ENCODE measurements at regions not wholly inside any gene's neighbourhood (a gene's known extent, or its start where the extent isn't known, plus 50 kb on each side); places are given as distances from the start of the nearest gene placed in this dataset.

GRCh38 chr16:59173408-59173831 is 439.3 kb upstream of the GOT2 start:
- no peak for DNase-seq (ENCODE audit: low spot score)

GRCh38 chr16:59170099-59170712 is 436.1 kb upstream of the GOT2 start:
- DNase-seq (ENCODE audit: low spot score): peak; percentile 20

GRCh38 chr16:59169168-59169567 is 435.1 kb upstream of the GOT2 start:
- DNase-seq (ENCODE audit: low spot score): no peak

- no peak for DNase-seq (ENCODE audit: low spot score)
Measured at GRCh38 chr16:59168461-59169114, 434.5 kb upstream of the GOT2 start.

GRCh38 chr16:59164461-59164860 is 430.3 kb upstream of the GOT2 start:
- peak; percentile 2 for DNase-seq (ENCODE audit: low spot score)

GRCh38 chr16:59163371-59164055 is 429.4 kb upstream of the GOT2 start:
- DNase-seq (ENCODE audit: low spot score): no peak

GRCh38 chr16:59161679-59162078 is 427.6 kb upstream of the GOT2 start:
- DNase-seq (ENCODE audit: low spot score): no peak

- no peak for DNase-seq (ENCODE audit: low spot score)
Measured at GRCh38 chr16:59154295-59154694, 420.2 kb upstream of the GOT2 start.

- no peak for DNase-seq (ENCODE audit: low spot score)
Measured at GRCh38 chr16:59148769-59149155, 414.6 kb upstream of the GOT2 start.

- no peak for DNase-seq (ENCODE audit: low spot score)
Measured at GRCh38 chr16:59148056-59148768, 414.1 kb upstream of the GOT2 start.

GRCh38 chr16:59146140-59146539 is 412.0 kb upstream of the GOT2 start:
- DNase-seq (ENCODE audit: low spot score): no peak

GRCh38 chr16:59144841-59145240 is 410.7 kb upstream of the GOT2 start:
- DNase-seq (ENCODE audit: low spot score): no peak

- DNase-seq (ENCODE audit: low spot score): no peak
Measured at GRCh38 chr16:59144326-59144725, 410.2 kb upstream of the GOT2 start.

GRCh38 chr16:59126486-59126885 is 392.4 kb upstream of the GOT2 start:
- no peak for DNase-seq (ENCODE audit: low spot score)

- DNase-seq (ENCODE audit: low spot score): no peak
Measured at GRCh38 chr16:59124056-59124455, 389.9 kb upstream of the GOT2 start.

- DNase-seq (ENCODE audit: low spot score): no peak
Measured at GRCh38 chr16:59123479-59123878, 389.4 kb upstream of the GOT2 start.

- no peak for DNase-seq (ENCODE audit: low spot score)
Measured at GRCh38 chr16:59122262-59122537, 388.1 kb upstream of the GOT2 start.

GRCh38 chr16:59121411-59122261 is 387.5 kb upstream of the GOT2 start:
- DNase-seq (ENCODE audit: low spot score): no peak

- DNase-seq (ENCODE audit: low spot score): no peak
Measured at GRCh38 chr16:59116744-59117143, 382.6 kb upstream of the GOT2 start.

GRCh38 chr16:59114790-59115189 is 380.7 kb upstream of the GOT2 start:
- DNase-seq (ENCODE audit: low spot score): no peak

GRCh38 chr16:59113004-59113670 is 379.0 kb upstream of the GOT2 start:
- DNase-seq (ENCODE audit: low spot score): peak; percentile 2

- no peak for DNase-seq (ENCODE audit: low spot score)
Measured at GRCh38 chr16:59111280-59111679, 377.2 kb upstream of the GOT2 start.
